Pancreas (tissue), 10 donors: ENCODE measurements at regions not wholly inside any gene's neighbourhood (a gene's known extent, or its start where the extent isn't known, plus 50 kb on each side); places are given as distances from the start of the nearest gene placed in this dataset.
A peak's percentile ranks its signal among the peaks of the same experiment; 100 is the strongest.

Experiments
- ATAC-seq, 4 donors: fragments of 200-7000 bp; cut with Tn5 transposase; one replicate each; pipeline versions ENCODE4 v1.8.0 to v1.9.1; 2020; ENCODE audit warnings: mild to moderate bottlenecking in 4 of 4, moderate library complexity in 4 of 4
- DNase-seq, 6 donors: peaks; one replicate each; pipeline ENCODE4 v3.0.0-alpha.2; 2020
- FAIRE-seq: peaks from 2 replicates; lab custom pipeline; 2012; peaks lifted over from hg19 to GRCh38; lab: Jason Lieb, UNC
- H3K27ac ChIP-seq, 4 donors: fragments of 200-600 bp; sonication (generic); 1 replicate in 3 of 4; 2 replicates in 1 of 4; pipeline versions ENCODE4 v1.5.0 to v1.8.0; 2020
- H3K27me3 ChIP-seq, 4 donors: fragments of 200-600 bp; one replicate each; pipeline ENCODE4 v1.8.0; 2021
- H3K36me3 ChIP-seq, 3 donors: fragments of 200-600 bp; sonication (generic) in 1 of 3; one replicate each; pipeline versions ENCODE4 v1.5.0 to v1.8.0; 2020 to 2021
- H3K4me1 ChIP-seq, 3 donors: fragments of 200-600 bp; one replicate each; pipeline ENCODE4 v1.8.0; 2021
- H3K4me3 ChIP-seq, 4 donors: fragments of 200-600 bp; sonication (generic) in 2 of 4; one replicate each; pipeline versions ENCODE4 v1.5.0 to v1.8.0; 2020 to 2021
- H3K9me3 ChIP-seq, 4 donors: fragments of 200-600 bp; one replicate each; pipeline ENCODE4 v1.8.0; 2021
- CTCF ChIP-seq, 4 donors: fragments of 200-600 bp; sonication (generic) in 3 of 4; IDR thresholded peaks; one replicate each; pipeline versions ENCODE4 v1.5.0 to v1.8.0; 2021; ENCODE audit warnings: antibody characterized with exemption in 4 of 4
- WGBS, 2 donors: extraction: QIAGEN DNeasy Blood & Tissue Kit; methylation state at CpG; one replicate each; pipeline ENCODE4 v1.1.7; 2013; 5-methylcytosine and 5-hydroxymethylcytosine counted together
- intact Hi-C, 3 donors: fragments of 100-400 bp; cut with DNase I; formaldehyde crosslinking; loops; one replicate each; pipeline versions ENCODE4 v1.11.1 to v1.14.2; 2022
- donor health status: healthy with polysubstance abuse.
- donor health status: DM: no; HTN: no; CAD: no; lungs with moderate emphysema.
- donor health status: DM: no; HTN: no; CAD: no.
- donor health status: control.
- donor health status: control.
- donor health status: Bipolar disorder and iron deficiency.
- donor health status: DM: yes; HTN: yes; CAD: no.
- donor health status: DM: no; HTN: no; CAD: no.
- donor health status: DM: no; HTN: no; CAD: no.
- donor health status: DM: yes; HTN: yes; CAD: no.

GRCh38 chr13:59458908-59459579 is 704.7 kb downstream of the DIAPH3 start:
- intact Hi-C loops, result no loop called here
- no peaks in the 10 kb centered on the region for H3K27me3 ChIP-seq
- H3K27ac ChIP-seq, result no peak overlapping the region
- H3K4me3 ChIP-seq, result no peak overlapping the region
- no peak for DNase-seq
- TF ChIP-seq CTCF (IDR thresholded peaks at IDR 0.05), result no peak
- H3K36me3 ChIP-seq, result no peaks in the 10 kb centered on the region
- H3K4me1 ChIP-seq, result no peaks in the 10 kb centered on the region
- no peaks in the 10 kb centered on the region for H3K9me3 ChIP-seq
- peak in 2 of 4 donors; percentile 20 to 46 for ATAC-seq
- FAIRE-seq, result no peak
- 74 to 77% methylated on average over 9 of the region's 9 CpGs for WGBS, 2 donors

GRCh38 chr13:59459972-59460371 is 703.8 kb downstream of the DIAPH3 start:
- H3K27ac ChIP-seq, result no peak overlapping the region
- no peak overlapping the region for H3K4me3 ChIP-seq
- FAIRE-seq (no peak), ATAC-seq (no peak), DNase-seq (no peak)
- intact Hi-C loops, result no loop called here
- TF ChIP-seq CTCF (IDR thresholded peaks at IDR 0.05), result no peak
- no peaks in the 10 kb centered on the region for H3K4me1 ChIP-seq
- H3K36me3 ChIP-seq, result no peaks in the 10 kb centered on the region
- WGBS, 2 donors, result 97 to 100% methylated on average over 2 of the region's 2 CpGs
- no peaks in the 10 kb centered on the region for H3K9me3 ChIP-seq
- H3K27me3 ChIP-seq, result no peaks in the 10 kb centered on the region

- H3K4me3 ChIP-seq, result no peak overlapping the region
- WGBS, 2 donors, result 86 to 96% methylated on average over 3 of the region's 3 CpGs
- H3K4me1 ChIP-seq, result no peaks in the 10 kb centered on the region
- no peaks in the 10 kb centered on the region for H3K9me3 ChIP-seq
- TF ChIP-seq CTCF (IDR thresholded peaks at IDR 0.05), result no peak
- H3K27ac ChIP-seq, result no peak overlapping the region
- DNase-seq, result no peak
- no peaks in the 10 kb centered on the region for H3K27me3 ChIP-seq
- no peak for FAIRE-seq
- no peaks in the 10 kb centered on the region for H3K36me3 ChIP-seq
- no peak for ATAC-seq
- intact Hi-C loops, result no loop called here
Observed at GRCh38 chr13:59461411-59461810, 702.3 kb downstream of the DIAPH3 start.

GRCh38 chr13:59463023-59463422 is 700.7 kb downstream of the DIAPH3 start:
- Histone ChIP-seq H3K9me3 (no peaks in the 10 kb centered on the region), H3K4me1 (no peaks in the 10 kb centered on the region), H3K27ac (no peak overlapping the region), H3K27me3 (no peaks in the 10 kb centered on the region), H3K4me3 (no peak overlapping the region), H3K36me3 (no peaks in the 10 kb centered on the region)
- WGBS, 2 donors, result 95 to 100% methylated on average over 3 of the region's 3 CpGs
- no peak for DNase-seq
- FAIRE-seq, result no peak
- ATAC-seq, result no peak
- intact Hi-C loops, result no loop called here
- TF ChIP-seq CTCF (IDR thresholded peaks at IDR 0.05), result no peak

- H3K4me3 ChIP-seq, result no peak overlapping the region
- WGBS, 2 donors, result 75 to 77% methylated on average over 4 of the region's 4 CpGs
- no peak for ATAC-seq
- no peak overlapping the region for H3K27ac ChIP-seq
- no peaks in the 10 kb centered on the region for H3K27me3 ChIP-seq
- no peak for DNase-seq
- H3K36me3 ChIP-seq, result no peaks in the 10 kb centered on the region
- intact Hi-C loops, result no loop called here
- TF ChIP-seq CTCF (IDR thresholded peaks at IDR 0.05), result no peak
- no peaks in the 10 kb centered on the region for H3K4me1 ChIP-seq
- H3K9me3 ChIP-seq, result no peaks in the 10 kb centered on the region
- no peak for FAIRE-seq
Observed at GRCh38 chr13:59464926-59465325, 698.8 kb downstream of the DIAPH3 start.
